ENCODE measurements at regions not wholly inside any gene's neighbourhood (a gene's known extent, or its start where the extent isn't known, plus 50 kb on each side); places are given as distances from the start of the nearest gene placed in this dataset.

- TF ChIP-seq SIN3A (IDR thresholded peaks at IDR 0.05; ENCODE audit: borderline replicate concordance, insufficient read depth, low read length): no peak
- TF ChIP-seq TAF1 (IDR thresholded peaks at IDR 0.05; ENCODE audit: borderline replicate concordance, insufficient read depth, low read length): no peak
- TF ChIP-seq FOXP2 (optimal IDR thresholded peaks at IDR 0.05; ENCODE audit: borderline replicate concordance, extremely low read depth, extremely low read length, insufficient read depth): no peak
- TF ChIP-seq REST (IDR thresholded peaks at IDR 0.05; ENCODE audit: insufficient read depth in 1 of 2, low read depth in 2 of 2, low read length in 2 of 2): no peak
- no peak for TF ChIP-seq POLR2AphosphoS5 (IDR thresholded peaks at IDR 0.05; ENCODE audit: low read depth, low read length)
Measured at GRCh38 chr3:55207744-55208143, 279.4 kb downstream of the WNT5A start.

DNA sequence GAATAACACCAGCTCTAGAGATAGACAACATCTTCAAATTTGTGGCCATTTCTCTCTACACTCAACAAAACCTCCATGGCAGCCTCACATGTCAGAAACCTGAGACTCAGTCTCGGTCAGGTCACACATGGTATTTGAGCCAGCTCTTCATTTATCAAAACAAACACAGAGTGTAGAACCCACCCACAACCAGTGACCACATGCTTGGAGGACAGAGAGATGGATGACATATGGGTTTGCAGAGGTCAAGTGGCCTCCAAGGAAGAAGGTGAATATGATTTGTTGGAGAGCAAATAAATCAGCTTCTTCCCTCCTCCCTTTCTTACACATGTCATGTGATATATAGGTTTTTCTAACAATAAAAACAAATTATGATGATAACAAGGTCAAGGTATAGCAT lies 278.1 kb upstream of the LRTM1 start:
- TF ChIP-seq SIN3A (IDR thresholded peaks at IDR 0.05; ENCODE audit: borderline replicate concordance, insufficient read depth, low read length): no peak
- no peak for TF ChIP-seq REST (IDR thresholded peaks at IDR 0.05; ENCODE audit: insufficient read depth in 1 of 2, low read depth in 2 of 2, low read length in 2 of 2)
- TF ChIP-seq POLR2AphosphoS5 (IDR thresholded peaks at IDR 0.05; ENCODE audit: low read depth, low read length): no peak
- no peak for TF ChIP-seq TAF1 (IDR thresholded peaks at IDR 0.05; ENCODE audit: borderline replicate concordance, insufficient read depth, low read length)
- no peak for TF ChIP-seq FOXP2 (optimal IDR thresholded peaks at IDR 0.05; ENCODE audit: borderline replicate concordance, extremely low read depth, extremely low read length, insufficient read depth)

GRCh38 chr3:55204417-55204816 lies 276.6 kb upstream of the LRTM1 start:
- TF ChIP-seq TAF1 (IDR thresholded peaks at IDR 0.05; ENCODE audit: borderline replicate concordance, insufficient read depth, low read length) (no peak), SIN3A (IDR thresholded peaks at IDR 0.05; ENCODE audit: borderline replicate concordance, insufficient read depth, low read length) (no peak), FOXP2 (optimal IDR thresholded peaks at IDR 0.05; ENCODE audit: borderline replicate concordance, extremely low read depth, extremely low read length, insufficient read depth) (no peak), POLR2AphosphoS5 (IDR thresholded peaks at IDR 0.05; ENCODE audit: low read depth, low read length) (no peak), REST (IDR thresholded peaks at IDR 0.05; ENCODE audit: insufficient read depth in 1 of 2, low read depth in 2 of 2, low read length in 2 of 2) (no peak)

- TF ChIP-seq SIN3A (IDR thresholded peaks at IDR 0.05; ENCODE audit: borderline replicate concordance, insufficient read depth, low read length) (no peak), POLR2AphosphoS5 (IDR thresholded peaks at IDR 0.05; ENCODE audit: low read depth, low read length) (no peak), REST (IDR thresholded peaks at IDR 0.05; ENCODE audit: insufficient read depth in 1 of 2, low read depth in 2 of 2, low read length in 2 of 2) (no peak), TAF1 (IDR thresholded peaks at IDR 0.05; ENCODE audit: borderline replicate concordance, insufficient read depth, low read length) (no peak), FOXP2 (optimal IDR thresholded peaks at IDR 0.05; ENCODE audit: borderline replicate concordance, extremely low read depth, extremely low read length, insufficient read depth) (no peak)
Measured at GRCh38 chr3:55203546-55203945, 275.7 kb upstream of the LRTM1 start.

GRCh38 chr3:55203006-55203405 lies 275.1 kb upstream of the LRTM1 start:
- TF ChIP-seq FOXP2 (optimal IDR thresholded peaks at IDR 0.05; ENCODE audit: borderline replicate concordance, extremely low read depth, extremely low read length, insufficient read depth): no peak
- no peak for TF ChIP-seq SIN3A (IDR thresholded peaks at IDR 0.05; ENCODE audit: borderline replicate concordance, insufficient read depth, low read length)
- TF ChIP-seq TAF1 (IDR thresholded peaks at IDR 0.05; ENCODE audit: borderline replicate concordance, insufficient read depth, low read length): no peak
- no peak for TF ChIP-seq REST (IDR thresholded peaks at IDR 0.05; ENCODE audit: insufficient read depth in 1 of 2, low read depth in 2 of 2, low read length in 2 of 2)
- no peak for TF ChIP-seq POLR2AphosphoS5 (IDR thresholded peaks at IDR 0.05; ENCODE audit: low read depth, low read length)
